Heart left ventricle (tissue), 16 donors: ENCODE measurements at regions not wholly inside any gene's neighbourhood (a gene's known extent, or its start where the extent isn't known, plus 50 kb on each side); places are given as distances from the start of the nearest gene placed in this dataset.

Experiments used
- ATAC-seq, 4 donors: fragments of 200-7000 bp; cut with Tn5 transposase; one replicate each; pipeline ENCODE4 v1.9.1; 2020 to 2022; ENCODE audit warnings: moderate library complexity in 4 of 4, mild to moderate bottlenecking in 3 of 4, moderate number of reproducible peaks in 1 of 4
- DNase-seq, 5 donors: peaks; one replicate each; pipeline ENCODE4 v3.0.0-alpha.2; 2020
- H3K27ac ChIP-seq, 12 donors: fragments of 200-600 bp; sonication (generic) in 4 of 12; one replicate each; pipeline versions ENCODE4 v1.5.0 to v1.8.0; 2016 to 2022; ENCODE audit warnings: mild to moderate bottlenecking in 2 of 12
- H3K27me3 ChIP-seq, 9 donors: fragments of 200-600 bp; sonication (generic) in 2 of 9; one replicate each; pipeline versions ENCODE4 v1.5.1 to v1.8.0; 2016 to 2022; ENCODE audit warnings: mild to moderate bottlenecking in 3 of 9
- H3K36me3 ChIP-seq, 9 donors: fragments of 200-600 bp; sonication (generic) in 2 of 9; one replicate each; pipeline versions ENCODE4 v1.5.0 to v1.8.0; 2018 to 2022; ENCODE audit warnings: mild to moderate bottlenecking in 2 of 9
- H3K4me1 ChIP-seq, 12 donors: fragments of 200-600 bp; sonication (generic) in 4 of 12; one replicate each; pipeline versions ENCODE4 v1.5.0 to v1.8.0; 2016 to 2022; ENCODE audit warnings: mild to moderate bottlenecking in 3 of 12
- H3K4me3 ChIP-seq, 12 donors: fragments of 200-600 bp; sonication (generic) in 4 of 12; one replicate each; pipeline versions ENCODE4 v1.5.0 to v1.8.0; 2017 to 2022; ENCODE audit warnings: mild to moderate bottlenecking in 9 of 12, moderate library complexity in 4 of 12
- H3K9me3 ChIP-seq, 12 donors: fragments of 200-600 bp; sonication (generic) in 4 of 12; one replicate each; pipeline versions ENCODE4 v1.5.0 to v1.8.0; 2016 to 2022; ENCODE audit warnings: mild to moderate bottlenecking in 1 of 12
- POLR2A ChIP-seq, 2 donors: fragments of 450-650 bp; IDR thresholded peaks; one replicate each; pipeline ENCODE4 v1.6.1; 2017; ENCODE audit warnings: antibody characterized with exemption in 2 of 2, mild to moderate bottlenecking in 2 of 2, moderate library complexity in 2 of 2
- WGBS, 4 donors: extraction: QIAGEN DNeasy Blood & Tissue Kit in 2 of 4; methylation state at CpG; one replicate each; pipeline versions ENCODE4 v1.1.5 to v1.1.7; 2013 to 2018; 5-methylcytosine and 5-hydroxymethylcytosine counted together
- intact Hi-C, 10 donors: fragments of 100-400 bp; cut with DNase I; formaldehyde crosslinking; loops; one replicate each; pipeline versions ENCODE4 v1.11.1 to v1.14.2; 2022
- TF ChIP-seq, protein P1 (sequence below), 12 donors: fragments of 200-600 bp; sonication (generic) in 4 of 12; IDR thresholded peaks; one replicate each; pipeline versions ENCODE4 v1.5.0 to v1.8.0; 2018 to 2022; ENCODE audit warnings: antibody characterized with exemption in 12 of 12, mild to moderate bottlenecking in 5 of 12
- donor health status: ischemic (EF 13 %, LVEDD 7.1; RV severe dilation, severe dysfunction).
- donor health status: healthy with polysubstance abuse.
- donor health status: DM: no; HTN: yes; CAD: no.
- donor health status: DM: no; HTN: no; CAD: no.
- donor health status: ischemic (EF 25% LVEDD 6.9; RV normal size, moderate dysfunction).
- donor health status: ischemic (EF 25% LVEDD 5.7; RV mildly dilated, moderate dysfunction).
- donor health status: healthy.
- donor health status: DM: yes; HTN: yes; CAD: no.
- donor health status: ischemic (EF 35%, LVEDD 5.7; RV mildly dilated, moderate dysfunction).
- donor health status: nonischemic (EF 11% LVEDD 7.7; RV severe dilation, severe dysfunction).
- donor health status: DM: yes; HTN: yes; CAD: no.
- donor health status: PGD.
- donor health status: ischemic (EF 29% LVEDD 5.4; RV normal size, mild dysfunction).
- donor health status: nonischemic (EF 23%, LVEDD 6.1; RV moderate dilation, normal function).

DNA sequence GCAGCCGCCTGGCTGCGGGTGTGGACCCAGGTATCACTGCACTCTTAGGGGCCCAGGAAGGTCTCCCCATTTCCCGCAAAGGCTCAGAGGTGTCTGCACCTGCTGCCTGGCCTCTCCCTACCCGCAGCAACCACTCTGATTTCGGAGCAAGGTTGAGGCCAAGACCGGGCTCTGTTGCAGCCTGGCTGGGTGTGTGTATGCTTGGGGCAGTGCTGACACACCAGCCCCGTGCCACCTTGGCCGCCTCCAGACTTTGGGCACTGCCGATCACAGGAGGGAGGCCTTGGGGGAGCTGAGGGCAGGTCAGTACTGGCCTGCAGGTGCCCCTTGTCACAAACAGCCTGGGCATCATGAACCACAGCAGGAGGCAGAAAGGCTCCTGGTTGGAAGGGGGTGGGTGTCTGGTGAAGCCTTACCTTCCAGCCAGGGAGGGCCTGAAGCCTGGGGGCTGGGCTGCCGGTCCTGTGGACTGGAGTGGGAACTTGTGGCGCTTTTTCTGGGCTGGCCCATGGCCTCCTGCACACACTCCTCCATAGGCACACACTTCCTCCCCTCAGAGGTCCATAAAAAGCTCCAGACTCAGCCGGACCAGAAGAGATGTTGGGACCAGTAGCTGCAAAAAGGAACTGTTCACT lies 519.5 kb downstream of the RWDD3 start:
- H3K4me1 ChIP-seq = no peaks in the 10 kb centered on the region
- H3K4me3 ChIP-seq = no peak overlapping the region
- WGBS, 4 donors = 92 to 100% (median 95%) methylated on average over 5 to 12 of the region's 12 CpGs
- no peaks in the 10 kb centered on the region for H3K27me3 ChIP-seq
- no peak for DNase-seq
- no peak for ATAC-seq
- H3K9me3 ChIP-seq = peaks cover 0 to 39% (median 18%) of the 10 kb centered on the region in 12 donors
- TF ChIP-seq POLR2A (IDR thresholded peaks at IDR 0.05) = no peak
- TF ChIP-seq, protein P1, sequence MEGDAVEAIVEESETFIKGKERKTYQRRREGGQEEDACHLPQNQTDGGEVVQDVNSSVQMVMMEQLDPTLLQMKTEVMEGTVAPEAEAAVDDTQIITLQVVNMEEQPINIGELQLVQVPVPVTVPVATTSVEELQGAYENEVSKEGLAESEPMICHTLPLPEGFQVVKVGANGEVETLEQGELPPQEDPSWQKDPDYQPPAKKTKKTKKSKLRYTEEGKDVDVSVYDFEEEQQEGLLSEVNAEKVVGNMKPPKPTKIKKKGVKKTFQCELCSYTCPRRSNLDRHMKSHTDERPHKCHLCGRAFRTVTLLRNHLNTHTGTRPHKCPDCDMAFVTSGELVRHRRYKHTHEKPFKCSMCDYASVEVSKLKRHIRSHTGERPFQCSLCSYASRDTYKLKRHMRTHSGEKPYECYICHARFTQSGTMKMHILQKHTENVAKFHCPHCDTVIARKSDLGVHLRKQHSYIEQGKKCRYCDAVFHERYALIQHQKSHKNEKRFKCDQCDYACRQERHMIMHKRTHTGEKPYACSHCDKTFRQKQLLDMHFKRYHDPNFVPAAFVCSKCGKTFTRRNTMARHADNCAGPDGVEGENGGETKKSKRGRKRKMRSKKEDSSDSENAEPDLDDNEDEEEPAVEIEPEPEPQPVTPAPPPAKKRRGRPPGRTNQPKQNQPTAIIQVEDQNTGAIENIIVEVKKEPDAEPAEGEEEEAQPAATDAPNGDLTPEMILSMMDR (IDR thresholded peaks at IDR 0.05) = no peak
- H3K27ac ChIP-seq = no peak overlapping the region
- no peaks in the 10 kb centered on the region for H3K36me3 ChIP-seq
- intact Hi-C loops = no loop called here

GRCh38 chr1:95754412-95754811 lies 520.4 kb downstream of the RWDD3 start:
- no peak overlapping the region for H3K4me3 ChIP-seq
- peaks cover 0 to 39% (median 16%) of the 10 kb centered on the region in 12 donors for H3K9me3 ChIP-seq
- no peaks in the 10 kb centered on the region for H3K27me3 ChIP-seq
- H3K27ac ChIP-seq = no peak overlapping the region
- H3K36me3 ChIP-seq = no peaks in the 10 kb centered on the region
- no peaks in the 10 kb centered on the region for H3K4me1 ChIP-seq
- DNase-seq = no peak
- TF ChIP-seq POLR2A (IDR thresholded peaks at IDR 0.05) = no peak
- intact Hi-C loops = no loop called here
- no peak for ATAC-seq
- 83 to 88% (median 86%) methylated on average over 6 of the region's 6 CpGs; no CpG with 5 or more reads in 1 of the 4 donors for WGBS, 4 donors

- no peaks in the 10 kb centered on the region for H3K27me3 ChIP-seq
- WGBS, 4 donors = 68 to 91% (median 81%) methylated on average over 1 of the region's 1 CpG
- no peak overlapping the region for H3K27ac ChIP-seq
Observed at GRCh38 chr1:95766036-95766435, 532.0 kb downstream of the RWDD3 start.

DNA sequence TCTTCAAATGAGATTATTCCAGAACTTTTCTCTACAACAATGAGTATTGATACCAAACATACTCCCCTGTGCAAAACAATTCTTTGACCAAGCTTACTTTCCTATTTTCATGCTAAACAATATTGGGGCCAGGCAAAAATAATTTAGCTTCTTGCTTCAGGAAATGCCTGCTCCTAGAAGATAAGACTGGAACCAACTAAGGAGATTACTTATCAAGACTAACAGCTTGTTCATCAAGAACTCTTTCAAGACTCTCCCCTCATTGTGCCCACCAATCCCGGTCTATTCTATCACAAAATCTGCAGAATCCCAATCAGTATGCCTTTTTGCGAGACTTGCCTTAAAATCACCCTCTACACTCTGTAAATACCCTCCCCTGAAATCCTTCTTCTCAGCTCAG lies 536.6 kb downstream of the RWDD3 start:
- intact Hi-C loops = no loop called here
- Histone ChIP-seq H3K4me1 (no peaks in the 10 kb centered on the region), H3K27ac (no peak overlapping the region), H3K27me3 (no peaks in the 10 kb centered on the region), H3K4me3 (no peak overlapping the region), H3K9me3 (no peaks in the 10 kb centered on the region), H3K36me3 (no peaks in the 10 kb centered on the region)
- 30 to 38% (median 34%) methylated on average over 2 of the region's 2 CpGs for WGBS, 4 donors
- no peak for DNase-seq
- TF ChIP-seq, protein P1 (IDR thresholded peaks at IDR 0.05) = no peak
- TF ChIP-seq POLR2A (IDR thresholded peaks at IDR 0.05) = no peak
- ATAC-seq = no peak

More at GRCh38 chr1:95766036-95766435, 532.0 kb downstream of the RWDD3 start:
- no peak for TF ChIP-seq POLR2A (IDR thresholded peaks at IDR 0.05)
- TF ChIP-seq, protein P1 (IDR thresholded peaks at IDR 0.05) = no peak
- Histone ChIP-seq H3K4me3 (no peak overlapping the region), H3K9me3 (peaks cover 0 to 7% (median 0%) of the 10 kb centered on the region in 12 donors), H3K36me3 (no peaks in the 10 kb centered on the region), H3K4me1 (no peaks in the 10 kb centered on the region)
- DNase-seq = no peak
- no peak for ATAC-seq
- intact Hi-C loops = no loop called here

DNA sequence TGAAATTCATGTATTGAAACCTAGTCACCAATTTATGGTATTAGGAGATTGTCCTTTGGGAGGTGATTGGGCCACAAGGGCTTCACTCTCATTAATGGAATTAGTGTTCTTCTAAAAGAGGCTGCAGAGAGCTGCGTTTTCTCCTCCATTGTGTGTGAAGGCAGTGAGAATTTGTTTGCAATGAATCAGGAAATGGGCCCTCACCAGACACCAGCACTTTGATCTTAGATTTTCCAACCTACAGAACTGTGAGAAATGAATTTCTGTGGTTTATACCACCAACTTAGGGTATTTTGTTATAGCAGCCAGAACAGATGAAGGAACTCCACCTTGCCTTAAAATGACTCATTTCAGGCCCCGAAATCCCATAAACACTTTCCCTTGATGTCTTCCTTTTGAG lies 544.2 kb downstream of the RWDD3 start:
- H3K27ac ChIP-seq = no peak overlapping the region
- no peaks in the 10 kb centered on the region for H3K4me1 ChIP-seq
- intact Hi-C loops = no loop called here
- H3K9me3 ChIP-seq = no peaks in the 10 kb centered on the region
- no peak for ATAC-seq
- H3K36me3 ChIP-seq = no peaks in the 10 kb centered on the region
- H3K27me3 ChIP-seq = no peaks in the 10 kb centered on the region
- WGBS, 4 donors = 86 to 91% (median 87%) methylated on average over 2 of the region's 2 CpGs
- TF ChIP-seq POLR2A (IDR thresholded peaks at IDR 0.05) = no peak
- TF ChIP-seq, protein P1 (IDR thresholded peaks at IDR 0.05) = no peak
- no peak overlapping the region for H3K4me3 ChIP-seq
- no peak for DNase-seq
